ENCODE measurements at regions not wholly inside any gene's neighbourhood (a gene's known extent, or its start where the extent isn't known, plus 50 kb on each side); places are given as distances from the start of the nearest gene placed in this dataset.

DNA sequence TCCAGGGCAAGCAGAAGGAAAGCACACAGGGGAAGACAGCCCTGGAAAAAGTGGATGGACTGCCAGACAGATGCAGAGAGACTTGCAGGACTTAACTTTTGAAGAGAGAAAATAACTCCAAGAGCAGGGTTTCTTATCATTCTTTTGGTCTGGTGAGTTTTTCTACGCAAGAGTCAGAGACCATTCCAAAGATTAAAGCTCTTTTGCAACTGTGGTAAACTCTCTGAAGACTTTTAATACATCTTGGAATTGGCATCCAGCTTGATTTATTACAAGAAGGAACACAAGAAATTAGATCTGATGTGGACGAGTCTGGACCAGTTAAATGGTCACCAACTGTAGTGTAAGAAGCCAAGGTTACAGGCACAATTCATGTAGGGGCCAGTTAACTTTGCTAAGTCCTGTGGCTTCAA, 153.4 kb downstream of the SIPA1L2 start:
- DNase-seq (ENCODE audit: low spot score): no peak

DNA sequence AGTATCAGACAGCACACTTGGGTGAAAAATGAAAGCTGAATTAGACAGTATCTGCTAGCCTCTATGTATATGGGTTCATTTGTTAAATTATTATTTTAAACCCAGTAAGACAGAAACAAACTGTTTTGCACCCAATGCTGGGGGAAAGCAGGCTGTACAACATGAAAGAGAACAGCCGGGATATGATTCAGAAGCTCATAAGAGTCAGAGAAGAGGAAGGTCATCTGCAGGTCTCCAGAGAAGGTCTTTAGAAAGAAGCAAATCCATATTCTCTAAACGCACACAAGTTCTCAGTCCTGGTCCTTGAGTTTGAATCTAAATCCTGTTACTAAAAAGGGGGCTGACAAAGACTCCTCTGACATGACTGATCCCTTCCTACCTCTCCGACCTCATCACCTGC, 155.1 kb downstream of the SIPA1L2 start:
- no peak for DNase-seq (ENCODE audit: low spot score)

DNA sequence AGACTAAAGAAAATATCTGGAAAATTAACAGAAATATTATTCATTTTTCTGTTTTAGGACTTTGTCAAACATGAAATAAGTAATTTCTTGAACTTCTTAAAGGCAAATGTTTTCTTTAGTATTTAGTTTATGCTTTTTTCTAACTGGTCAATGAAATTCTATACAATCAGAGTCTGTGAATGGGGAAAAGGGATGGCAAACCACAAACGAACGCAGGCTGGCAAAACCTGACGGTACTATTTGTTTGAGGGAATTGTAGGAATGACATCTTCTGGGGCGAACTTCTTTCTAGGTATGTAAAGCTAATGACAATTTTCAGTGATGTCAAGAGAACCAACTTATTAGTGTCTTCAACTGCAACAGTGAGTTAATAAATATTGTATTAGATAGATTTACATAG, 156.0 kb downstream of the SIPA1L2 start:
- DNase-seq (ENCODE audit: low spot score): no peak

DNA sequence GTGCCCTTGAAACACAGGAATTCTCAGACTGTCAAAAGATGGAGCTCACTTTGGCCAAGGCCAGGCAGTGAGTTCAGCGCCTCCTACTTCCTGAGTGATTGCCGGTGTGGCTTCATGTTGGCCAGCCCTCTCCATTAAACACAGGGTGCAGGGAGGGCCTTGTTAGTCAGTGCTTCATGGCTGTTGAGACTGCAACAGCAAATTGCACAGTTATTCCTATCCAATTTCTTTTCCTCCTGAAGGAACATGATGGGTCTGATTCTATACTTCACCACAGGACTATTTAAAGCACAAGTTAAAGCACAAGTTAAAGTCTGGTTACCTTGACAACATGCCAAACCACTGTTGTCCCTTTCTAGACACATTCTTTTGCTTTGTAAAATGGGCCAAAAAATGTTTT, 156.6 kb downstream of the SIPA1L2 start:
- DNase-seq (ENCODE audit: low spot score): no peak

DNA sequence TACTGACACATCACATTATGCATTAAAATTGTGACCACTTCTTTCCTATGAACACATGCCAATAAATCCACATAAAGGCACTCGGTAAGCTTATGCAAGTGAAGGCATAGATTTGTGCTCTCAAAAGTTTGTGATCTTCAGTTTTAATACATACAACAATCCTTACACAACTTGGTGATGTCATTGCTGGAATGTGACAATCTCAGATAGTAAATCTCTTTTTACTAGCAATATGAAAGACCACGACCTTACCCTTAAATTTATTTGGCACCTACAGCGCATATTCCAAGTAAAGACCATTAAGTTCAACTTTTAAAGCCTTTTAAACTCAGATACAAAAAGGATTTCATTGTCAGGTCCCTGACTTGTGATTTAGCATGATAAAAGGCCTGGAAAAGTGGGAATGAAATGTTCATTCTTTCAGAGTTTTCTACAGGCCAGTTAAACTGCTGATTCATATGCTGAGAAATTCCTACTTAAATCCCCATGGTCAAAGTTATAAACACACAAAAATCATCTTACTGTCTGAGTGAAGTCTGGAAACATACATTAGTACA, 157.4 kb downstream of the SIPA1L2 start:
- DNase-seq (ENCODE audit: low spot score): no peak

DNA sequence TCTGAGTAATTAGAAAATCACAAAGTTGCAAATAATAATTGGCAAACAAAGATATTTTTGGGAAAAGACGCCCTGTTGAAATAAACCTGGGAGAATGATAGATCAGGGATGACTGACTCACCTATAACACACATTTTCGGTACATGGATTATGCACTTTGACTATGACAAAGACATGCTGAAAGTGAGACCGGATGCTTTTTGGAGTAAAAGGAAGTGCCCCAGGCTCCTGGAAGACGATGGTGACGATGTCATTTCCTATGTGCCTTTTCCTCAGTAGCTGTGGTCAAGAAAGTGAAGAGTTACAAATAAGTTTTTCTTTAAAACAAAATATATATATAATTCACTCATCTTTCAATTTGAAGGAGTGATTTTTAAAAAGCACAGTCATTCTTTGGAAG, 158.7 kb downstream of the SIPA1L2 start:
- no peak for DNase-seq (ENCODE audit: low spot score)

DNA sequence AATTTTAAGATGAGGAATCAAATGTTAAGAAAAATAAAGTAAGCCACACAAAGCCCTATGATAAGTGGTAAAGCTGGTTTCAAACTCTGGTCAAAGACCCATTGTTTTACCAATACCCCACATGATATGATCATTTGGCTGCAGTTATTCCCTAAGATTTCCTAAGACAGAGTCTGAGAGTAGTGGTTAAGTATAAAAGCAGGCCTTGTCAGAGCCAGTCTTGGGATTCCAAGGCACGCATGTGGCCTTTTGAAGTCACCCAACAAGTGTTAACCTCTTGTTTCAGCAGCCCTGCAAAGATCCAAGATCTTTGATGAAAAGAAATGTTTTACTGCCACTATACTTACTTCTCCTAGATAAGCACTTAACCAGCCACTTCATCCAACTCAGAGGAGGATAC, 159.2 kb downstream of the SIPA1L2 start:
- no peak for DNase-seq (ENCODE audit: low spot score)

DNA sequence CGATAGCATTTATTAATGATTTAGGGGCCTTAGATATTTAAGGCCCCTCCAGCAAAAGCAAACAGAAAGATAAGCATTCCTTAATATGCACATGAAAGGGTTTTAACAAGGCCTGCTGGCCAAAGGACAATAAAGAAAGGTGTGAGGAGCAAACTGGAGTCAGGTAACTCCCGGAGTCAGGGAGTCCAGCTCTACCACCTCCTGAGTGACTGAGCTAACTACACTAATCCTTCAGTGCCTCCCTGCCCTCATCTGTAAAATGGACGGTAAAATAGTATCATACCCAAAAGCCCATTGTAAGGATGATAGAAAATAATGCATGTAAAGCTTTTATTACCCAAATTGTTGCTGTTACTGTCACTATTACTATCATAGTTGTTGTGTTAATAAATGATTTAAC, 161.7 kb downstream of the SIPA1L2 start:
- DNase-seq (ENCODE audit: low spot score): no peak

DNA sequence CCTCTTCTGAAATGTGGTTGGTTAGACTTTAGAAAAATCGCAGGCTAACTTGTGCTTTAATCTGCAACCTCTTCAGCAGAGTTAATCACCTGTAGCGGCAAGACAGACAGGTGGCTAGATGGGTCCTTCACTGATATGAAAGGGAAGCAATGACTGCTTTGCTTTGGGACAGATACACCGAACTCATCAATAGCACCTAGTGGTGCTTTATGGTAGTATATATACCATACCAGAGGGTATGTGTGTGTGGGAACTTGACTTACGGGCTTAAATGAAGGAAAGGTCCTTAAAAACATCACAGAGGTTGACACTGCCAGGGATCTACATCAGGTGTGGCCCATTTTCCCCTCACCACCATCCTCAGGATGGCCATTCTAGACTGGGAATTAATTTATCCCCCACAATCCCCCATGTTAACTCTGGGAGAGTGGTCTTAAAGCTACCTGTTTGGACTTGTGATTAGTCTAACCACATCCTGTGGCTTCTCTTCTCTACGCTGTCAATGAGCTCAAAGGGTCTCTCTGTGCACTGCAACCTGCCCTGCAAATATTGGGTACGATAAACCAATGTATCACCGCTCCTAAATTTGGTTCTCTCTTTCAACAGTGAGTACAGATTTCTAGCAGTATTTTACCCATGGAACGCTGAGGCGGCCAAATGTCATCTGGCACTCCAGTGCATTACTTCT, 162.7 kb downstream of the SIPA1L2 start:
- no peak for DNase-seq (ENCODE audit: low spot score)

DNA sequence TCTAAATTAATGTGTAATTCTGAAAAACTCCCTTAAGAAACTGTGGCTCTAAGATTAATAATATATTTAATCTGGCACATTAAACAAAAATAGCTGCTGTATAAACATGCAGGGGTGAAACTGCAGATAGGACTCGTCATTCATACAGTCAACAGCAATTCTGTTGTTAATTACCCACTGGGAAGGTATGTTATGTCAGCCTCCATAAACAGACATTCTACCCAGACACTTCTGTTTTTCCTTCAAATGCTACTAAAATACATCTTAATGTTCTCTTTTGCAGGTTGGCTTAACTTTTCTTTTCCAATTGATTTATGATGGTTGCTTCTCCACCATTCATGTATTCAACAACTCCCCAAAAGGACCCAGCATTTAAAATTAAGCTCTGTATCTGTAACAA, 165.6 kb downstream of the SIPA1L2 start:
- no peak for DNase-seq (ENCODE audit: low spot score)

DNA sequence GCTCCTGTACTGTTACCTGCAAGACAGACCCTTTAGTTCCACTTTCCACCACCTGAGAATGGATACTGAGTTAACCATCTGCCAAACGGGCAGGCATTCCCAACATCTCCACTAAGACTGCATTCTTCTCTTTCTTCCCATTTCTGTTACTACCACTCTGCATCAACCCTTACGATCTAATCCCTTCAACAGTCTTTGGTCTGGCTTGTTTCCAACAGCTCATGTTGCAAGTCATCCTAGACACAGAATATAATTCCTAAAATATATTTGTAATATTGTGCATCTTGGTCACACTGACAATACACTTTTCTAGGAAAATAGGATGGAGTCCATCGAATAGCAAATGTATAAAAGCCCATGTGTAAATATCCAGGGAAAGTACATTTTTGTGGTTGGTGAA, 166.7 kb downstream of the SIPA1L2 start:
- DNase-seq (ENCODE audit: low spot score): no peak

DNA sequence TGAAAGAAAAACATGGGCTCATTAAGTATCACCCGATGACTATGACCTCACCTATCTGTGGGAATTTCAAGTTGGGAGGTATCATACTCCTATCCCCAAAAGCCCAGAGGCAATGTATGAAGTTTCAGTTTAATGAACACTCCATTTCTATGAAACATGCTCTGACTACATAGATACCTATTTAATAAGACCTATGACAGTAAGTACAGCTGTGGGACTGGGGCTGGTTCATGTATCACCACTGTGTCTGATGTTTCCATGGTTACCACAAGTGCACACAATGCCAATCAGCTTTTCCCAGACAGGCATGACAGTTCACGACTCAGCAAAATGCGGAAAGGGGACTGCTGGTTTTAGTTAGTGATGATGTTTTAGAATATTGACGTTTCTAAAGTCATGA, 167.7 kb downstream of the SIPA1L2 start:
- DNase-seq (ENCODE audit: low spot score): no peak

DNA sequence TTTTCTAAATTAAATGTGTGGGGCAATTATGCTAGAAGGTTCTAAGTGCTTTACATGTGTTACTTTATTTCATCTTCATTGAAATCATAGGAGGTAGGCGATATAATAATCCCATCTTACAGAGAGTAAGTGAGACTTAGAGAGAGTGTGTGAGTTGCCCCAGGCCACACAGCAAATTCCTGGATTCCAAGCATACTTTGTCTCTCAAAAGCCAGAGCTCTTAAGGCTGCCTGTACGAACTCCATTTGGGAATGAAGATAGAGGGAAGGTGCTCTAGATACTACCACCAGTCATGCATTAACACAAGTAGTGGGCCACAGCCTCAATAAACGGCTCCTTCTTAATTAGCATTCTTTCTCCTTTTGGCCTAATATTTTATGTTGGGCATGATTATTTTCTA, 170.1 kb downstream of the SIPA1L2 start:
- DNase-seq (ENCODE audit: low spot score): no peak

DNA sequence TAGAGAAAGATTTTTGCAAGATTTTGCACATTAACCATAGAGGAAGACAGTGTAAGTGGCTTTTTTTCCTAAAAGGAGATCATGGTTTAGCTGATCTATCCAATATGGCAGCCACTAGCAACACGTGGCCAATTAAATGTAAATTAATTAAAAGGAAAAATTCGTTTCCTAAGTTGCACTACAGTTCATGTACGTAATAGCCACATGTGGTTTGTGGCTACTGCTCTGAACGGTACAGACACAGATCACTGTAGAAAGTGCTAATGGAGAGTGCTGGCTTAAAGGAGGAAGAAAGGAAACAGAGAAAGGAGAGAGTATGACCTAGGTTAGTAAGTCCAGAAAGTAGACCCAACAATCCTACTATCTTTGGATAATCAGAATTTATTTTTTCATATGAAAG, 170.8 kb downstream of the SIPA1L2 start:
- DNase-seq (ENCODE audit: low spot score): no peak

DNA sequence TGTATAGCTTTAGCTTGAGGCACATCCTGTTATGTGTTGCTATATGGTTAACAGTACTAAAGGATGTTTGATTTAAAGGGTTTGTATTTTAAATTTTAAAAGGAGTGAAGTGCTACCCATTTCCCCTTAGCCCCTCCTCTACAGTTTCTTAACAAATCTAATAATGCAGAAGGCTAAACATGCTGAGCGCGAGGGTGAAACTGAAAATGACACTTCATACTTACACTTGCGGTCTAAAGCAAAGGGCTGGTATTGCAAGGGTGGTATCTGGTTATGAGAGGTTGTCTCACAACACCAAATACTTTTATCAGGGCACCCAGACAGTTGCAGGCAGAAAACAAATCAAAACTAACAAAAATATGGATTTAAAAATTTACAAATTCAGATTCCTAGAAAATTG, 172.3 kb downstream of the SIPA1L2 start:
- no peak for DNase-seq (ENCODE audit: low spot score)

DNA sequence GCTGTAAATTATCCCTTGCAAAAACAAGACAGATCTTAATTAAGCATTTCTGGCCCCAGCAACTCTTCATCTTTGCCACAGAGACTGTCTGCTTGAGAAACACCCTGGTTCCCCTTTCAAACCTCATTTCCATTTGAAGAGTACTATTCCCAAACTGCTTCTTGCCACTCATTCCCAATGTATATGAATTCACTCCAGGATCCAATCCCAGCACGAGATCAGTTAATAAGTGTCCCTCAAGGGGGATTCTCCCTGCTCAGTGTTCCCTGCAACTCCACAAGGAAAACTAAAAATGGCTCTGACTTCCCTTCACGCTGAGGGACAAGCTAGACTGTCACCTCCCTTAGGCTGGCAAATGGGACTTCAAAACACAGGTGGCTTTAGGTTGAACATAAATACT, 173.2 kb downstream of the SIPA1L2 start:
- no peak for DNase-seq (ENCODE audit: low spot score)

DNA sequence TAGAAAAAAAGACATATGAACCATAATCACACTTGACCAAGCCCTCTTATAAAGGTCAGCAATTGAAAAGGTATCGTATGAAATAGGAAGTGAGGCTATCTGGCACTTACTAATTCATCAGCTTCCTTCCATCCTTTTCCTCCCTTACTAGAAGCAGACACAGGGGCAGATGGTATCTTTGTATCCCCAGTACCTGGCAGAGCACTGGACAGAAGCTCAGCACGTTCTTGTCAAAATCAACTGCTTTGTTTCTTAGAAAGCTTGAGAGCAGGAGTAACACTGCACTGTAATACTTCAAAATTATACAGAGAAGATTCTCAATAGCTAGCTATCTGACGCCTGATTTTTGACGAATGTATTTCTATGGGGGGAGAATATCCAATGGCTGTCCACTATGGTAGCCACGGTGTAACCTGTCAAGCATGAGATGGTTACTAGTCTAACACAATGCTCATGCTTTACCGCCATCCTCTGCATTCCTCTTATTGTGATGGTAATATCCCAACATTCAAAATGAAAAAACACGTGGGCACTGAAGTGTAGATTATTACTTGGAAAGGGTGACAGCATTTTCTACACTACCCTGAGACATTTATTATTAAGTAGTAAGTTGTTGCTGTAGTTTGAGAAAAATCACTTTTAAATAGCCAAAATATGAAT, 175.6 kb downstream of the SIPA1L2 start:
- DNase-seq (ENCODE audit: low spot score): no peak

DNA sequence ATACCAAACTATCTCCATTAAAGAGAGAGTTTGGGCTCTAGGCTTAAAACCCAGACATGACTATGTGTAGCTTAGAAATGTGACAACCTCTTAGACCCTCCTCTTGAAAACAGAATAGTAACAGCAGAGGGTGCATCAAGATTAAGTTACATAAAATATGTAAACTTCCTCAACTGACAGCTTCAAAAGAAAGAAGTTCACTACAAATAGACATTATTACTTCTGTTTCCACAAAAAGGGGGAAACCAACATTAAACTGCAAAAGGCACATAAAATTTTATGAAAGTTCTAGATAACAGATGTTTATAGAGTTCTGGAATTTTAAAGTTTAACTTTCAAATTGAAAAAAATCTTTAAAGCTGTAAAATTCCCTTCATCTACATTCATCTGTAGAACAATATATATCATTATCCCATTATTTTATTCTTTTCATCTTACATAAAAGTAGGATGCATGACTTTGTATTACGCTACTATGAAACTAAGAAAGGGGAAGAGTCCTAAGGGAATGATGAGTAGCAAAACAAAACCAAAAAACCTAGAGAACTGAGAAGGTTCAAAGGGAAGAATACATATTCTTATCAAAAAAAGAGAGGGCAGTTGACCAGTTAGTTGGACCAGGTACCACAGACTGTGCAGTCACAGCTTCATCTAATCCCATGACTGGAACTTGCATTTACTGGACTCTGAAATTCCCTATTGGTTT, 177.0 kb downstream of the SIPA1L2 start:
- DNase-seq (ENCODE audit: low spot score): no peak

DNA sequence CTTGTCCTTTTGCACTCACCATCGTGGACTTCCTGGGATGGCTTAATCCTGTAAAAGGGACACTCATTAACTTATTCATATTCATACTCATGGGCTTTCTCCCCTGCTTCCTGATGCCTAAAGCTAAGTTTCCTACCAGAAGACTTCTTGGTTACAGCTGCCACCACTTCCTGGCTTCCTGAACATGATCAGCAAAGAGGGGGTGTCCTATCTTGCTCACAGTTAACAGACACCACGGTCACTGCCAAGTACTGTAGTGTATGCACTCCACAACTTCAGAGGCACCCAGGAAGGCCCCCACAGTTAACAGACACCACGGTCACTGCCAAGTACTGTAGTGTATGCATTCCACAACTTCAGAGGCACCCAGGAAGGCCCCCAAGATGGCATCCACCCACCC, 177.8 kb downstream of the SIPA1L2 start:
- DNase-seq (ENCODE audit: low spot score): no peak

DNA sequence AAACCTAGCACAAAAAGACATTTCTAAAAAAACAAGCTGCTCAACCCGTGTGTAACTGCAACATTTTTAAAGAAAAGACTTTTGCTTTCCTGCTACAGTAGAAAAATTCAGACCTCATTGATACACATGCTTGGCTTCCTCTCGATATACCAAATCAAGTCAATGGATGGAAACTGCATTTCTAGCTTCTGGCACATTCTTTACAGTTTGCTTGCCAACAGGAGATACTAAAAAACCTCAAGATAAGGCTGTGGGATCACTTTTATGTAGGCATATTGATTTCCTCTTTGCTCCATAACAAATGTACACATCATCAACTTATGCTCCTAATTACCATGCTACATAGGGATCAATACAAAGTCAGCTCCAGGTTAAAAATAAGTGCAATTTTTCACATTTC, 178.4 kb downstream of the SIPA1L2 start:
- no peak for DNase-seq (ENCODE audit: low spot score)

DNA sequence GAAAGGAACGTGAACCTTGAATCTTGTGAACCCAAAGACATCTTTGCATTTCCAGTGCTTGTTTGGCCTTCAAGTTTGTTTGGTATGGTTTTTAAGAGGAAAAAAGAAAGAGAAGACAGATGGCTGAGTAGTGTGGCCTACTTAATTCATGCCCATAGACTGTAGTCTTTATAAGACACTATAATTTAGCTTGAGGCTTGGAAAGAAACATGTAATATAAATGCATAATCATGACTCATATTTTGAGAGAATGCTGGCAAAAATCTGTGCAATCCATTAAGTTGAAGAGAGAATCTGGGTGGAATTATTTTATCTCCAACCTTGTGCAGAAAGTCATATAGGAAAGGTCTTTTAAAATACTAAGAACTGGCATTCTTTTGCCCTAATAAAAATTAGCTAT, 179.3 kb downstream of the SIPA1L2 start:
- no peak for DNase-seq (ENCODE audit: low spot score)

DNA sequence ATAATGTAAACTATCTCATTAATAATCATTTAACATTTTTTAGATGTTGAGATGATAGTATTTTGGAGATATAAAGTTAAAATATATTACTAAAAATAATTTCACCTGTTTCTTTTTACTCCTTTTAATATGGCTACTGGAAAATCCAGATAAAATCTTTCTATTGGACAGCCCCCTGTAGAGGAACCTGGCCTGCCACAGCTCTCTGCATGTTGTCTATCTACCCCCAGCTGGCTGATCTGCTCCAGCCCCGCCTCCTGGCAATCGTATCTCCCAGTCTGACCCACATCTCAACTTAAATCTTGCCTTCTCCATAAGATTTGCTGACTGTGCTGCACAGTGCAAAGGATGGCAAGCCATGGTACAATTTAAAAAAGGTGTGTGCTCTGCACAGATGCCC, 182.8 kb downstream of the SIPA1L2 start:
- DNase-seq (ENCODE audit: low spot score): no peak

Data from CD4-positive, alpha-beta T cell treated with Interleukin-6 at 100 ng/mL for 8 hours (primary cell).